Mesenchymal stem cell (in vitro differentiated cells and primary cell): ENCODE measurements at regions not wholly inside any gene's neighbourhood (a gene's known extent, or its start where the extent isn't known, plus 50 kb on each side); places are given as distances from the start of the nearest gene placed in this dataset.

Experiments used
- DNase-seq: peaks from one replicate; pipeline ENCODE4 v3.0.0-alpha.2; 2013
- H2AFZ ChIP-seq: one replicate; pipeline ENCODE4 v1.6.1; 2013; ENCODE audit warnings: low read depth, mild to moderate bottlenecking, control low read depth, inconsistent platforms, low read length, moderate library complexity
- H2AK5ac ChIP-seq: 2 replicates; pipeline ENCODE4 v1.6.1; 2013; ENCODE audit warnings: low read length, moderate library complexity, mild to moderate bottlenecking, inconsistent platforms; ENCODE audit not compliant: severe bottlenecking
- H2BK120ac ChIP-seq: one replicate; pipeline ENCODE4 v1.6.1; 2013; ENCODE audit warnings: low read depth, mild to moderate bottlenecking, inconsistent platforms, low read length, moderate library complexity
- H2BK12ac ChIP-seq, 2 experiments: one replicate each; pipeline ENCODE4 v1.6.1; 2013; ENCODE audit warnings: inconsistent platforms in 2 of 2, low read length in 2 of 2, mild to moderate bottlenecking in 2 of 2, moderate library complexity in 2 of 2, control low read depth in 1 of 2
- H2BK15ac ChIP-seq: one replicate; pipeline ENCODE4 v1.6.1; 2013; ENCODE audit warnings: mild to moderate bottlenecking, low read depth, inconsistent platforms; ENCODE audit not compliant: poor library complexity, severe bottlenecking
- H2BK5ac ChIP-seq: 2 replicates; pipeline ENCODE4 v1.6.1; 2013; ENCODE audit warnings: low read depth, mild to moderate bottlenecking, low read length, control low read depth, inconsistent platforms; ENCODE audit not compliant: poor library complexity, severe bottlenecking
- H3K14ac ChIP-seq, 2 experiments: one replicate each; pipeline ENCODE4 v1.6.1; 2013; ENCODE audit warnings: inconsistent platforms in 2 of 2, low read length in 2 of 2, control low read depth in 1 of 2, mild to moderate bottlenecking in 1 of 2, moderate library complexity in 1 of 2
- H3K18ac ChIP-seq, 2 experiments: one replicate each; pipeline ENCODE4 v1.6.1; 2013; ENCODE audit warnings: inconsistent platforms in 2 of 2, low read length in 2 of 2, control low read depth in 1 of 2, low read depth in 1 of 2, mild to moderate bottlenecking in 1 of 2
- H3K23ac ChIP-seq, 2 experiments: one replicate each; pipeline ENCODE4 v1.6.1; 2013; ENCODE audit warnings: inconsistent platforms in 2 of 2, low read length in 2 of 2, mild to moderate bottlenecking in 2 of 2, moderate library complexity in 2 of 2, control low read depth in 1 of 2
- H3K27ac ChIP-seq: 2 replicates; pipeline ENCODE4 v1.5.1; 2013; ENCODE audit warnings: mild to moderate bottlenecking, moderate library complexity, low read length, control low read depth, inconsistent platforms; ENCODE audit not compliant: poor library complexity, severe bottlenecking
- H3K27me3 ChIP-seq, 2 experiments: 2 replicates each; pipeline versions ENCODE4 v1.6.1 to v1.7.0; 2013; ENCODE audit warnings: low read length in 2 of 2, mild to moderate bottlenecking in 2 of 2, moderate library complexity in 2 of 2, control low read depth in 1 of 2, inconsistent platforms in 1 of 2; ENCODE audit not compliant: control insufficient read depth in 1 of 2, insufficient read depth in 1 of 2
- H3K36me3 ChIP-seq, 2 experiments: 2 replicates each; pipeline versions ENCODE4 v1.6.1 to v1.7.0; 2013; ENCODE audit warnings: low read length in 2 of 2, control low read depth in 1 of 2, inconsistent platforms in 1 of 2, low read depth in 1 of 2, mild to moderate bottlenecking in 1 of 2; ENCODE audit not compliant: insufficient read depth in 2 of 2, control insufficient read depth in 1 of 2
- H3K4ac ChIP-seq, 2 experiments: one replicate each; pipeline ENCODE4 v1.6.1; 2013; ENCODE audit warnings: inconsistent platforms in 2 of 2, low read length in 2 of 2, mild to moderate bottlenecking in 2 of 2, moderate library complexity in 2 of 2, control low read depth in 1 of 2, low read depth in 1 of 2
- H3K4me1 ChIP-seq: 2 replicates; pipeline ENCODE4 v1.6.1; 2013; ENCODE audit warnings: low read depth, low read length, control low read depth; ENCODE audit not compliant: control insufficient read depth, insufficient read depth
- H3K4me2 ChIP-seq: 2 replicates; pipeline ENCODE4 v1.6.1; 2013; ENCODE audit warnings: low read length, mild to moderate bottlenecking, inconsistent platforms; ENCODE audit not compliant: poor library complexity, severe bottlenecking
- H3K4me3 ChIP-seq, 2 experiments: 2 replicates each; pipeline versions ENCODE4 v1.5.1 to v1.7.0; 2013; ENCODE audit warnings: low read length in 2 of 2, mild to moderate bottlenecking in 2 of 2, control low read depth in 1 of 2, low read depth in 1 of 2; ENCODE audit not compliant: insufficient read depth in 1 of 2
- H3K79me1 ChIP-seq: replicated peaks from 2 replicates; pipeline ENCODE4 v1.6.1; 2013; ENCODE audit warnings: mild to moderate bottlenecking, control low read depth, low read length, inconsistent platforms; ENCODE audit not compliant: poor library complexity, severe bottlenecking
- H3K9ac ChIP-seq: 2 replicates; pipeline ENCODE4 v1.7.0; 2013; ENCODE audit warnings: mild to moderate bottlenecking, low read length, moderate library complexity
- H3K9me3 ChIP-seq: 2 replicates; pipeline ENCODE4 v1.7.0; 2013; ENCODE audit warnings: mild to moderate bottlenecking, low read length; ENCODE audit not compliant: control insufficient read depth
- H4K8ac ChIP-seq: one replicate; pipeline ENCODE4 v1.6.1; 2013; ENCODE audit warnings: inconsistent platforms, mild to moderate bottlenecking, low read length, moderate library complexity
- H4K91ac ChIP-seq: one replicate; pipeline ENCODE4 v1.6.1; 2013; ENCODE audit warnings: mild to moderate bottlenecking, low read length, inconsistent platforms
- WGBS: methylation state at CpG from one replicate; pipeline ENCODE4 v1.1.7; 2013; ENCODE audit warnings: mixed read lengths; 5-methylcytosine and 5-hydroxymethylcytosine counted together

GRCh38 chr6:154648188-154648887 lies 84.9 kb upstream of the SCAF8 start:
- no peak overlapping the region for H2BK15ac ChIP-seq
- H3K14ac ChIP-seq, result no peak overlapping the region
- no peaks in the 10 kb centered on the region for H3K79me1 ChIP-seq
- no peak overlapping the region for H2BK5ac ChIP-seq
- no peak overlapping the region for H3K4ac ChIP-seq
- H2AFZ ChIP-seq, result no peak overlapping the region
- peaks cover 2% of the 10 kb centered on the region for H3K4me1 ChIP-seq
- no peaks in the 10 kb centered on the region for H3K36me3 ChIP-seq
- H4K8ac ChIP-seq, result no peak overlapping the region
- no peaks in the 10 kb centered on the region for H3K27me3 ChIP-seq
- no peaks in the 10 kb centered on the region for H3K9me3 ChIP-seq
- no peak overlapping the region for H2BK12ac ChIP-seq
- no peak for DNase-seq
- H4K91ac ChIP-seq, result no peak overlapping the region
- no peak overlapping the region for H2BK120ac ChIP-seq
- H3K23ac ChIP-seq, result no peak overlapping the region
- no peak overlapping the region for H3K4me3 ChIP-seq
- no peak overlapping the region for H3K9ac ChIP-seq
- WGBS, result 90% methylated on average over 3 of the region's 3 CpGs
- no peak overlapping the region for H3K18ac ChIP-seq
- H3K27ac ChIP-seq, result no peak overlapping the region
- H2AK5ac ChIP-seq, result no peak overlapping the region
- no peak overlapping the region for H3K4me2 ChIP-seq

- no peak overlapping the region for H2AK5ac ChIP-seq
- no peak overlapping the region for H3K18ac ChIP-seq
- H3K23ac ChIP-seq, result no peak overlapping the region
- H2BK12ac ChIP-seq, result no peak overlapping the region
- H2BK120ac ChIP-seq, result no peak overlapping the region
- H3K14ac ChIP-seq, result no peak overlapping the region
- H3K4ac ChIP-seq, result no peak overlapping the region
- no peaks in the 10 kb centered on the region for H3K9me3 ChIP-seq
- no peak overlapping the region for H3K4me3 ChIP-seq
- H3K36me3 ChIP-seq, result no peaks in the 10 kb centered on the region
- 84% methylated on average over 6 of the region's 7 CpGs for WGBS
- no peak overlapping the region for H4K91ac ChIP-seq
- no peak overlapping the region for H3K4me2 ChIP-seq
- H3K79me1 ChIP-seq, result no peaks in the 10 kb centered on the region
- no peak overlapping the region for H3K9ac ChIP-seq
- no peak overlapping the region for H4K8ac ChIP-seq
- no peak overlapping the region for H3K27ac ChIP-seq
- H2BK5ac ChIP-seq, result no peak overlapping the region
- DNase-seq, result no peak
- no peaks in the 10 kb centered on the region for H3K27me3 ChIP-seq
- H2AFZ ChIP-seq, result no peak overlapping the region
- H2BK15ac ChIP-seq, result no peak overlapping the region
- peaks cover 2% of the 10 kb centered on the region for H3K4me1 ChIP-seq
These were observed 84.4 kb upstream of the SCAF8 start for GRCh38 chr6:154648888-154649205.

- no peak overlapping the region for H4K8ac ChIP-seq
- no peaks in the 10 kb centered on the region for H3K36me3 ChIP-seq
- WGBS, result 98% methylated on average over 4 of the region's 5 CpGs
- H2BK120ac ChIP-seq, result no peak overlapping the region
- H3K4me1 ChIP-seq, result peaks cover 2% of the 10 kb centered on the region
- no peak overlapping the region for H3K4me3 ChIP-seq
- no peaks in the 10 kb centered on the region for H3K9me3 ChIP-seq
- no peak overlapping the region for H3K4ac ChIP-seq
- H2BK12ac ChIP-seq, result no peak overlapping the region
- H3K27me3 ChIP-seq, result no peaks in the 10 kb centered on the region
- no peak overlapping the region for H2AFZ ChIP-seq
- H3K4me2 ChIP-seq, result no peak overlapping the region
- H3K23ac ChIP-seq, result no peak overlapping the region
- H2BK15ac ChIP-seq, result no peak overlapping the region
- H3K9ac ChIP-seq, result no peak overlapping the region
- no peak overlapping the region for H3K14ac ChIP-seq
- no peak overlapping the region for H2AK5ac ChIP-seq
- no peak overlapping the region for H4K91ac ChIP-seq
- no peak overlapping the region for H2BK5ac ChIP-seq
- no peak overlapping the region for H3K18ac ChIP-seq
- H3K79me1 ChIP-seq, result no peaks in the 10 kb centered on the region
- no peak overlapping the region for H3K27ac ChIP-seq
- peak; percentile 10 for DNase-seq
These were observed 83.5 kb upstream of the SCAF8 start for GRCh38 chr6:154649721-154650120.

GRCh38 chr6:154650351-154650750 lies 82.9 kb upstream of the SCAF8 start:
- H3K4me3 ChIP-seq, result no peak overlapping the region
- H3K27me3 ChIP-seq, result no peaks in the 10 kb centered on the region
- no peak overlapping the region for H3K27ac ChIP-seq
- no peak overlapping the region for H2AK5ac ChIP-seq
- no peaks in the 10 kb centered on the region for H3K36me3 ChIP-seq
- no peaks in the 10 kb centered on the region for H3K9me3 ChIP-seq
- H3K4me2 ChIP-seq, result no peak overlapping the region
- no peak overlapping the region for H2BK120ac ChIP-seq
- no peak overlapping the region for H3K14ac ChIP-seq
- no peaks in the 10 kb centered on the region for H3K79me1 ChIP-seq
- H4K8ac ChIP-seq, result no peak overlapping the region
- no peak overlapping the region for H3K18ac ChIP-seq
- WGBS, result 100% methylated on average over 1 of the region's 2 CpGs
- H3K23ac ChIP-seq, result no peak overlapping the region
- no peak overlapping the region for H2BK5ac ChIP-seq
- H3K4ac ChIP-seq, result no peak overlapping the region
- H4K91ac ChIP-seq, result no peak overlapping the region
- DNase-seq, result no peak
- no peak overlapping the region for H2BK15ac ChIP-seq
- H2AFZ ChIP-seq, result no peak overlapping the region
- no peak overlapping the region for H3K9ac ChIP-seq
- no peak overlapping the region for H2BK12ac ChIP-seq
- peaks cover 2% of the 10 kb centered on the region for H3K4me1 ChIP-seq
